NB4 (cell line): ENCODE measurements at regions not wholly inside any gene's neighbourhood (a gene's known extent, or its start where the extent isn't known, plus 50 kb on each side); places are given as distances from the start of the nearest gene placed in this dataset.

Experiments
- CTCF ChIP-seq: IDR thresholded peaks from one replicate; pipeline ENCODE4 v1.5.1; 2012; ENCODE audit warnings: low read depth, low read length
- POLR2A ChIP-seq: IDR thresholded peaks from 2 replicates; pipeline ENCODE4 v1.6.1; 2011; ENCODE audit warnings: mild to moderate bottlenecking; ENCODE audit not compliant: insufficient read length; ENCODE audit errors: extremely low read depth

- TF ChIP-seq CTCF (no peak), POLR2A (no peak)
Observed at GRCh38 chr3:28039829-28040228, 201.6 kb upstream of the CMC1 start.
